ENCODE measurements at regions not wholly inside any gene's neighbourhood (a gene's known extent, or its start where the extent isn't known, plus 50 kb on each side); places are given as distances from the start of the nearest gene placed in this dataset.
"Not testable (repeated sequence)": the region's sequence is repeated elsewhere in the genome, so short reads cannot be mapped to it uniquely, and the experiment has no call there.

DNA sequence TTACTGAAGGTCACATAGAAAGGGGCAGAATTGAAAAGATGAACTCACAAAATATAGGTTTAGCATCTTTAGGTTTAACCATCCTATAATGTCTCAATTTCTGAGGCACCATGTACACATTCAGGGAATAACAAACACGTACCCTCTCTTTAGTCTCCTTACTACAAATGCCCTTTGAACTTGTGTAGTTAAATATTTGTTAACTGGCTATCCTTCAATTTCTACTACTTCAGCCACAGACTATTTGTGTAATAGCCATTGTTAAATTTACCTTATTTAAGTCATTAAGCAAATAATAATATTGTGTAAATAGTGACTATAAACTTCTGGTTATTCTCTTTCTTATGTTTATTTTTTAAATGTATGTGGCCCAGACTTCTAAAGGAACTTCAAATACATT, 600.5 kb downstream of the KCNT2 start:
- H3K9ac ChIP-seq (ENCODE audit: low read depth, low read length, poor library complexity, severe bottlenecking) = no peak overlapping the region
- no peaks in the 10 kb centered on the region for H3K9me3 ChIP-seq (ENCODE audit: insufficient read depth, low read depth, low read length)
- H3K27me3 ChIP-seq (ENCODE audit: insufficient read depth, low read length, poor library complexity, severe bottlenecking) = no peaks in the 10 kb centered on the region
- no peaks in the 10 kb centered on the region for H3K9me2 ChIP-seq (replicated peaks; ENCODE audit: low read depth, low read length)
- H3K4me2 ChIP-seq (ENCODE audit: low read depth, low read length, poor library complexity, severe bottlenecking) = no peak overlapping the region
- H4K20me1 ChIP-seq (ENCODE audit: insufficient read depth, low read length, poor library complexity, severe bottlenecking) = no peaks in the 10 kb centered on the region
- no peak overlapping the region for H3K4me3 ChIP-seq (ENCODE audit: low read length, poor library complexity, severe bottlenecking)
- no peaks in the 10 kb centered on the region for H3K4me1 ChIP-seq (ENCODE audit: insufficient read depth, low read length, poor library complexity, severe bottlenecking)
- TF ChIP-seq, protein P1, sequence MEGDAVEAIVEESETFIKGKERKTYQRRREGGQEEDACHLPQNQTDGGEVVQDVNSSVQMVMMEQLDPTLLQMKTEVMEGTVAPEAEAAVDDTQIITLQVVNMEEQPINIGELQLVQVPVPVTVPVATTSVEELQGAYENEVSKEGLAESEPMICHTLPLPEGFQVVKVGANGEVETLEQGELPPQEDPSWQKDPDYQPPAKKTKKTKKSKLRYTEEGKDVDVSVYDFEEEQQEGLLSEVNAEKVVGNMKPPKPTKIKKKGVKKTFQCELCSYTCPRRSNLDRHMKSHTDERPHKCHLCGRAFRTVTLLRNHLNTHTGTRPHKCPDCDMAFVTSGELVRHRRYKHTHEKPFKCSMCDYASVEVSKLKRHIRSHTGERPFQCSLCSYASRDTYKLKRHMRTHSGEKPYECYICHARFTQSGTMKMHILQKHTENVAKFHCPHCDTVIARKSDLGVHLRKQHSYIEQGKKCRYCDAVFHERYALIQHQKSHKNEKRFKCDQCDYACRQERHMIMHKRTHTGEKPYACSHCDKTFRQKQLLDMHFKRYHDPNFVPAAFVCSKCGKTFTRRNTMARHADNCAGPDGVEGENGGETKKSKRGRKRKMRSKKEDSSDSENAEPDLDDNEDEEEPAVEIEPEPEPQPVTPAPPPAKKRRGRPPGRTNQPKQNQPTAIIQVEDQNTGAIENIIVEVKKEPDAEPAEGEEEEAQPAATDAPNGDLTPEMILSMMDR (conservative IDR thresholded peaks at IDR 0.05; ENCODE audit: low read length) = no peak
- no peak for TF ChIP-seq EZH2phosphoT487 (IDR thresholded peaks at IDR 0.05; ENCODE audit: borderline replicate concordance)
- no peaks in the 10 kb centered on the region for H3F3A ChIP-seq (ENCODE audit: low read depth)
- H2AFZ ChIP-seq (ENCODE audit: low read length) = no peak overlapping the region
- no peaks in the 10 kb centered on the region for H3K36me3 ChIP-seq (ENCODE audit: insufficient read depth, low read length)
- H3K79me2 ChIP-seq (ENCODE audit: insufficient read depth, low read length) = no peaks in the 10 kb centered on the region

DNA sequence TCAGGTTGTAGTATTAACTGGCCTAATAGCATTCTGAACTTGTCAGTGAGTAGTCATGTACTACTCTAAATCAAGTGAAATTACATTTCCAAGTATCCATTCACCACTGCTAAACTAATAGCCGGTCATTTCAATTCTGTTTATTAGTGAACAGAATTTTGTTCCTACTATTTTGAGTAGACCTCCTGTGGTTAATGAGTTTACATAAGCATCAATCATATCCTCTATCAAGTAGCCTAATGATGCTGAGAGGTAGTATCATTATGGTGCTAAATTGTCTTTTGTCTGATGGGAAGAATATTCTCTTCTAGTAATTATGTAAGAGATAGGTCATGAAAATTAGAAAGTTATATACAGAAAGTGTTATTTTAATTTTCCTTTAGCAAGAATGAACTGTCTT, 602.8 kb downstream of the KCNT2 start:
- H2AFZ ChIP-seq (ENCODE audit: low read length) = no peak overlapping the region
- H3F3A ChIP-seq (ENCODE audit: low read depth) = no peaks in the 10 kb centered on the region
- H4K20me1 ChIP-seq (ENCODE audit: insufficient read depth, low read length, poor library complexity, severe bottlenecking) = no peaks in the 10 kb centered on the region
- H3K36me3 ChIP-seq (ENCODE audit: insufficient read depth, low read length) = no peaks in the 10 kb centered on the region
- no peaks in the 10 kb centered on the region for H3K79me2 ChIP-seq (ENCODE audit: insufficient read depth, low read length)
- H3K4me1 ChIP-seq (ENCODE audit: insufficient read depth, low read length, poor library complexity, severe bottlenecking) = no peaks in the 10 kb centered on the region
- H3K4me2 ChIP-seq (ENCODE audit: low read depth, low read length, poor library complexity, severe bottlenecking) = no peak overlapping the region
- H3K9me2 ChIP-seq (replicated peaks; ENCODE audit: low read depth, low read length) = no peaks in the 10 kb centered on the region
- TF ChIP-seq, protein P1 (conservative IDR thresholded peaks at IDR 0.05; ENCODE audit: low read length) = no peak
- TF ChIP-seq EZH2phosphoT487 (IDR thresholded peaks at IDR 0.05; ENCODE audit: borderline replicate concordance) = no peak
- no peak overlapping the region for H3K9ac ChIP-seq (ENCODE audit: low read depth, low read length, poor library complexity, severe bottlenecking)
- H3K4me3 ChIP-seq (ENCODE audit: low read length, poor library complexity, severe bottlenecking) = no peak overlapping the region
- no peaks in the 10 kb centered on the region for H3K27me3 ChIP-seq (ENCODE audit: insufficient read depth, low read length, poor library complexity, severe bottlenecking)
- no peaks in the 10 kb centered on the region for H3K9me3 ChIP-seq (ENCODE audit: insufficient read depth, low read depth, low read length)

DNA sequence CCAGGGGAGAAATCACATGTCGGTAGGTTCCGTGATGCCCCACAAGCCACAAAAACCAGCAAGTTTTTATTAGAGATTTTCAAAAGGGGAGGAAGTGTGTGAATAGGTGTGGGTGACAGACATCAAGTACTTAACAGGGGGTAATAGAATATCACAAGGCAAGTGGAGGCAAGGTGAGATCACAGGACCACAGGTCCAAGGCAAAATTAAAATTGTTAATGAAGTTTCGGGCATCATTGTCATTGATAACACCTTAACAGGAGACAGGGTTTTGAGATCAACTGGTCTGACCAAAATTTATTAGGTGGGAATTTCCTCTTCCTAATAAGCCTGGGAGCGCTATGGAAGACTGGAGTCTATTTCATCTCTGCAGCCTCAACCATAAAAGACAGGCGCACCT, 603.9 kb downstream of the KCNT2 start:
- H3K9ac ChIP-seq (ENCODE audit: low read depth, low read length, poor library complexity, severe bottlenecking); H3K79me2 ChIP-seq (ENCODE audit: insufficient read depth, low read length); H3K27me3 ChIP-seq (ENCODE audit: insufficient read depth, low read length, poor library complexity, severe bottlenecking); H3K9me2 ChIP-seq (replicated peaks; ENCODE audit: low read depth, low read length); H2AFZ ChIP-seq (ENCODE audit: low read length); H4K20me1 ChIP-seq (ENCODE audit: insufficient read depth, low read length, poor library complexity, severe bottlenecking); H3K4me2 ChIP-seq (ENCODE audit: low read depth, low read length, poor library complexity, severe bottlenecking); H3K4me3 ChIP-seq (ENCODE audit: low read length, poor library complexity, severe bottlenecking); H3K9me3 ChIP-seq (ENCODE audit: insufficient read depth, low read depth, low read length); H3K4me1 ChIP-seq (ENCODE audit: insufficient read depth, low read length, poor library complexity, severe bottlenecking); H3F3A ChIP-seq (ENCODE audit: low read depth); H3K36me3 ChIP-seq (ENCODE audit: insufficient read depth, low read length): not testable (repeated sequence)

DNA sequence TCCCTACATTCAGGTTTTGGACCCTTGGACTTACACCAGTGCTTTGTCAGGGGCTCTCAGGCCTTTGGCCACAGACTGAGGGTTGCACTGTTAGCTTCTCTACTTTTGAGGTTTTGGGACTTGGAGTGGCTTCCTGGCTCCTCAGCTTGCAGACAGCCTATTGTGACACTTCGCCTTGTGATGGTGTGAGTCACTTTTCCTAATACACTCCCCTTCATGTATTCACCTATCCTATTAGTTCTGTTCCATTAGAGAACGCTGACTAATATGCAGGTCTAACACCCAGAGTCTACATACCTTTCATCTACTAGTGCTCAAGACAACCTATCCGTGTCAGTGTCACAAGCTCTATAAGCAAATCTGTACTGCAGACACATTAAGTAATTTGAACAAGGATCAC, 605.3 kb downstream of the KCNT2 start:
- H3K4me3 ChIP-seq (ENCODE audit: low read length, poor library complexity, severe bottlenecking) = no peak overlapping the region
- no peaks in the 10 kb centered on the region for H3K36me3 ChIP-seq (ENCODE audit: insufficient read depth, low read length)
- H3K9me2 ChIP-seq (replicated peaks; ENCODE audit: low read depth, low read length) = no peaks in the 10 kb centered on the region
- H3K9ac ChIP-seq (ENCODE audit: low read depth, low read length, poor library complexity, severe bottlenecking) = no peak overlapping the region
- TF ChIP-seq, protein P1 (conservative IDR thresholded peaks at IDR 0.05; ENCODE audit: low read length) = no peak
- no peak for TF ChIP-seq EZH2phosphoT487 (IDR thresholded peaks at IDR 0.05; ENCODE audit: borderline replicate concordance)
- no peaks in the 10 kb centered on the region for H3K9me3 ChIP-seq (ENCODE audit: insufficient read depth, low read depth, low read length)
- no peaks in the 10 kb centered on the region for H3K27me3 ChIP-seq (ENCODE audit: insufficient read depth, low read length, poor library complexity, severe bottlenecking)
- no peaks in the 10 kb centered on the region for H3K4me1 ChIP-seq (ENCODE audit: insufficient read depth, low read length, poor library complexity, severe bottlenecking)
- H4K20me1 ChIP-seq (ENCODE audit: insufficient read depth, low read length, poor library complexity, severe bottlenecking) = no peaks in the 10 kb centered on the region
- H3K79me2 ChIP-seq (ENCODE audit: insufficient read depth, low read length) = no peaks in the 10 kb centered on the region
- no peaks in the 10 kb centered on the region for H3F3A ChIP-seq (ENCODE audit: low read depth)
- H3K4me2 ChIP-seq (ENCODE audit: low read depth, low read length, poor library complexity, severe bottlenecking) = no peak overlapping the region
- H2AFZ ChIP-seq (ENCODE audit: low read length) = no peak overlapping the region

DNA sequence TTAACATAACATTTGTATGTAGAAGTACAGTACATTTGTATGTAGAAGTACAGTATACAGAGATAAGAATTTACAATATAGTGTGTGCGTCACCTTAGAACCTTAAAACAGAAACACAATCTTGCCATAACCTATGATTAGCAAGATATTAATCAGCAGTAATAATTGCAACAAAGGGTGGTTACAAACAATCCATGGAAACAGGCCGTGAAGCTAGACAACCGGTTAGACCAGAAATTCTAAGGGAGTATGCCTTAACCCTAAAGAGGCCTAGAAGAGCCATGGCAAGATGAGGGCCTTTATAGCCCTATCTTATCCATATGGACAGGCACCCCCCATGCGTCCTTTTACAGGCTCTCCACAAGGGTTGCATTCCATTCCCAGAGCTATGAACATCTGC, 605.9 kb downstream of the KCNT2 start:
- not testable (repeated sequence) for H2AFZ ChIP-seq (ENCODE audit: low read length); H3K9me3 ChIP-seq (ENCODE audit: insufficient read depth, low read depth, low read length); H3K4me1 ChIP-seq (ENCODE audit: insufficient read depth, low read length, poor library complexity, severe bottlenecking); H4K20me1 ChIP-seq (ENCODE audit: insufficient read depth, low read length, poor library complexity, severe bottlenecking); H3K36me3 ChIP-seq (ENCODE audit: insufficient read depth, low read length); H3K9me2 ChIP-seq (replicated peaks; ENCODE audit: low read depth, low read length); H3F3A ChIP-seq (ENCODE audit: low read depth); H3K4me3 ChIP-seq (ENCODE audit: low read length, poor library complexity, severe bottlenecking); H3K9ac ChIP-seq (ENCODE audit: low read depth, low read length, poor library complexity, severe bottlenecking); H3K27me3 ChIP-seq (ENCODE audit: insufficient read depth, low read length, poor library complexity, severe bottlenecking); H3K4me2 ChIP-seq (ENCODE audit: low read depth, low read length, poor library complexity, severe bottlenecking); H3K79me2 ChIP-seq (ENCODE audit: insufficient read depth, low read length)

Measured in Loucy (cell line).